HG02981 (cell line): ENCODE measurements at regions not wholly inside any gene's neighbourhood (a gene's known extent, or its start where the extent isn't known, plus 50 kb on each side); places are given as distances from the start of the nearest gene placed in this dataset.
A peak's percentile ranks its signal among the peaks of the same experiment; 100 is the strongest.

Source experiments
- ATAC-seq: cut with Tn5 transposase; IDR thresholded peaks from one replicate; pipeline ENCODE4 v1.9.1; 2021; ENCODE audit warnings: mild to moderate bottlenecking, moderate library complexity; ENCODE audit not compliant: unreplicated experiment

DNA sequence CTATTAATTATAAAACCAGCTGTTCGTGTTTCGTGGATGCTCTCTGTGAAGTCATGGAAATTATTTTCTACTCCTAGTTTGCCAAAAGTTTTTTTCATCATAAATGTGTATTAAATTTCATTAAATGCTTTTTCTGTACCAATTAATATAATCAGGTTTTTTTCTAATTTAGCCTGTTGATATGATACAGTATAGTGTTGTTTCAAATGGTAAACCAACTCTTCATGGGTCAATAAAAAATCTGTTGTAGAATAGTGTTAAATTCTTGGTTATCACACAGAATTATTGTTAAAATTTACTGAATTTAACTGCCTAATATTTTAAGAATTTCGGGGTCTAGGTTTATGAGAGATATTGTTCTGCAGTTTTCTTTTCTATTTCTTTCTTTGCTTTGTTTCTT, 505.9 kb upstream of the MANEA start:
- ATAC-seq, result peak; percentile 60

DNA sequence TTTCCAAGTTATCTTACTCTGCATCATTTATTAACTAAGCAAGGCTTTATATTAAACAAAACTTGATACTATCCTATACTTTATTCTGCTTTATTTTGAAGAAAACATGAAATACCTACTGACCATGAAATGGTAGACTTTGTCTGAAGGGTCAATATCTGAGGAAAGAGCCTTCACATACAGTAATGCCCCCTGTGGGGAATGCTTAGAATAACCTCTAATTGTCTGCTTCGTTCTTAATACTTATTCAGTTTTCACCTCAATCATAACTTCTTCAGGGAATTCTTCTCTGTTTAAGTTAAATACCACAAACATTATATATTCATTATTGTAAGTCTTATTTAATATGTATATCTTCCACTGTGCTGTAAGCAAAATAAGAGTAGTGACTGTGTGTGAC, 498.9 kb upstream of the MANEA start:
- ATAC-seq, result no peak

DNA sequence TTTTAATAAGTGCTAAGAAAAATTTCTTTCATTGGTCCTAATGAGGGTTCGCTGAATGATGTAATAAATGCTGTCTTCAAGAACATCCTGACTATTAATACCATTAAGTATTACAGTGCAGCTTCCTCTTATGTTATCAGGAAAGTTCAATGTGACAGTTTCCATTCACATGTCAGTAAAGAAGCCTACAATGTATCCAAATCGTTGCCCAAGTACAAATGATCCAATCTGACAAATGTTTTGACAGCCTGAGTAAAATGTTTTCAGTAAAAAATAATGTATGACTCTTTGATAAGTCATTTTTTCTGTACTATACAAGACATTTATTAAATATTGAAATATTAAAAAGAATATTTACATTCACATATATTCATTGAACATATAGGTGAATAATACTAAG, 496.1 kb upstream of the MANEA start:
- ATAC-seq, result no peak

DNA sequence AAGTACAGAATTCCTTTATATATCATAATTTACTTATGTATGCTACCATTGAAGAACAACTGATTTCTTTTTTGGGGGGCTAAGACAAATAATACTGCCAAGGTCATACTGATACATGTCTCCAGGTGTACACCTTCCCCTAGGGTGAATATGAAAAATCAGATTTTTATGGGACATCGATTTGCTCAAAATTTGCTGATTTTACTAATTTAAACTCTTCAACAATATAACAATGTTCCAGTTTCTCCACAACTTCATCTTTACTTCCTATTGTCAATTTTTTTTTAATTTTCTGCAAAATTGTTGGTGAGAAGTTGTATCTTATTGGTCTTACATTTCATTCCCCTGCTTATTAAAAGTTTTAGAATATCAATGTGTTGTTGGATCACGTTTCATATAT, 495.4 kb upstream of the MANEA start:
- no peak for ATAC-seq

DNA sequence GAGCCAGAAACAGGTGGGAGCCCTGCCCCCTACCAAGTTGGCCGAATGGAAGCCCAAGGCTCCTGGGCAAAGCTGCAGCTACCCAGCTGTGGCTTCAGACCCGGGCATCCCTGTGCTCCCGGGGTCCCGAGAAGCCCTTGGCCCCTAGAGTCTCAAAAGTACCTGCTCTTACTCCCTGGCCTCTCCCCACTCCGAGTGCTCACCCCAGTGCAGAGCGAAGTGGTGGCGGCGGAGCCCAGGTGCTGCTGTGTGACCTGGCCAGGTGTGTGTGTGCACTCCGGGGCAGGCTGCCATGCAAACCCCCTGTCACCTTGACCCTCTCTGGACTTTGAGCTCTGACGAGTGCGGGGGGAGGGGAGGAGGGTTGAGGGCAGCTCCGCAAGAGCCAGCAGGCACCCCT, 493.8 kb upstream of the MANEA start:
- no peak for ATAC-seq

DNA sequence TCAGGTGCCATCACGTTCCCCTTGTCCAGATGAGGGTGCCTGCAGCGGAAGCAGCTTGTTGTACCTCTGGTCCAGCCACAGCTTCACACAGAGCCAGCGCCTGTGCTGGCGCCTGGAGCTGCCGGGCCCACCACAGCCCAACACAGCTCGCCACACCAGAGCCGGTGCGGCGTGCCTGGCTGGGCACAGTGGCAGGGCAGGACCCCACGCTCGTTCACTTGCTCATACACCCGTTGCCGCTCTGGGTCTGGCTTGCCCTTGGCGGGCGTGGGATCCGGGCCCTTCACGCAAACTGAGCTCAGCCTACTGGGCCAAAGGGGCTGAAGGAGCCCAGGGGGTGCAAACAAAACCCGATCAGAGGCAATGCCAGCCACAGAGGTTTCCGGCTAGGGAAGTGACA, 492.5 kb upstream of the MANEA start:
- no peak for ATAC-seq

DNA sequence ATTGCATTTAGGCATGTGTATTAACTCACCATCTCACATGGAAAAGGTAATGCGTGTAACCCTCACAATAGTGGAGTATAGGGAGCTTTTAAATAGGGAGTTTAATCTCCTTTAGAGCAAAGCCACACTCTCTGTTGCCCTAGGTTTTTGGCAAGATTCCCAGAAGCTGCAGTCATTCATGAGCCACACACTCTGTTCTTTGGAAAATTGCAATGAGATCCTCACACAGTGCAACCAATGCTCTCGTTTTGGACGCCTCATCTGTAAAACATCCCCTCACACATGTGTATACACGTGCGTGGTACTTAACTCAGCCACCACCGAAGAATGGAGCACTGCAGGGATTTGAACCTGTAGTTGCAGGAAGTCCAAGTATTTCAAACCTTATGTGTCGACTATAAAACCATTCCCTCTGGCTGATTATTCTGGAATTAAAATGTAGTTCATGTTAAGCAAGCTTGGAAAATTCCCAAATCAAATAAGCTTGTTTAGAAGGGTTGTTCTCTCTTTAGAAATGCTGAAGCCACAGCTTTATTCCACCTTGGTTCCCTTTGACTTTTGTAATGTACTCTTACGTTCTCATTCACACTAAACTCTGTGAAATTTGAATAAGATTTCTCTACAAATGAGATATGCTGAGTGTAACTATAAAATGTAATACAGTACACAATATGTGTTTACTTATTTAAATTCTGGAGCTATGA, 489.8 kb upstream of the MANEA start:
- ATAC-seq, result no peak

DNA sequence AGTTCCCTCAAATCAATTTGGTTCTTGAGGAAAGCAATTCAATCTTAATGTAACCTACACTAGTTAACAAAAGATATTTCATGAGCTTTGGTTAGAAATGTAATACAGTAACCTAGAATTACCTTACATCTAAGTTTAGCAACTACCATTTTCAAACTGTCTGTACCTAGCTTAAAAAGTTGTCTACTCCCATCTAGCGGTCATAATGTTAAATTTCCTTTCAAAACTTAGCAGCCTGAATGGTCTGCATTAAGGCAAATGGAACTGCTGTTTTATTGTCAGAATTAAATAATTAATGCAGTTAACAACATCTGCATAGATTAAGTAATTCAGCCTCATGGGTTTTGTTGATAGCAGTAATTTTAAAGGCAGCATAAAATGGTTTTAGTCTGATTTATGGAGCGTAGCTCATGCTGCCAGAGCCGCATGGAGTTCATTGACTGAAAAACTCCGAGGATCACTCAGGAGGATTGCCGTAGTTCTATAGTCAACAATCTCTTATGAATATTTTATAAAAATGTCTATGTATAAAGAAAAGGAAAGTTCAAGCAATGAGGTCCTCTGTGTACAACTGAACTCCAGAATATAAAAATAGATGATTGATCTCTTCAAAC, 485.4 kb upstream of the MANEA start:
- peak; percentile 93 for ATAC-seq

DNA sequence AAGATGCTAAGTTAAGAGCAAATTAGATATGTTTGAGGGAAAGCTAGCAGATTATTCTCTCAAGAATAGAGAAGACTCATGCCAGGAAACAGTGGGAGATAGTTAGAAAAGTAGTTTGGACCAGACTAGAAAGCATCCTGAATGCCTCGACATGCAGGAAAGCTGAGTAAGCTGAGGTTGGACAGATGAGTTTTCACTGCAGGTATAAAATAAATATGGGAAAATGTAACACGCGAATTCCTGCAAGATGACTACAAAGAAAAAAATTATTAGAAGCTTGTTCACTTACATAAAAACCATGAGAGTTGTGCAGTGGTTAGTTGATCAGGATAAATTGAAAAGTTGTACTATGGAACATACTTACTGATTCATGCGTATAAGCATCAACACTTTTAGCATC, 484.2 kb upstream of the MANEA start:
- no peak for ATAC-seq

DNA sequence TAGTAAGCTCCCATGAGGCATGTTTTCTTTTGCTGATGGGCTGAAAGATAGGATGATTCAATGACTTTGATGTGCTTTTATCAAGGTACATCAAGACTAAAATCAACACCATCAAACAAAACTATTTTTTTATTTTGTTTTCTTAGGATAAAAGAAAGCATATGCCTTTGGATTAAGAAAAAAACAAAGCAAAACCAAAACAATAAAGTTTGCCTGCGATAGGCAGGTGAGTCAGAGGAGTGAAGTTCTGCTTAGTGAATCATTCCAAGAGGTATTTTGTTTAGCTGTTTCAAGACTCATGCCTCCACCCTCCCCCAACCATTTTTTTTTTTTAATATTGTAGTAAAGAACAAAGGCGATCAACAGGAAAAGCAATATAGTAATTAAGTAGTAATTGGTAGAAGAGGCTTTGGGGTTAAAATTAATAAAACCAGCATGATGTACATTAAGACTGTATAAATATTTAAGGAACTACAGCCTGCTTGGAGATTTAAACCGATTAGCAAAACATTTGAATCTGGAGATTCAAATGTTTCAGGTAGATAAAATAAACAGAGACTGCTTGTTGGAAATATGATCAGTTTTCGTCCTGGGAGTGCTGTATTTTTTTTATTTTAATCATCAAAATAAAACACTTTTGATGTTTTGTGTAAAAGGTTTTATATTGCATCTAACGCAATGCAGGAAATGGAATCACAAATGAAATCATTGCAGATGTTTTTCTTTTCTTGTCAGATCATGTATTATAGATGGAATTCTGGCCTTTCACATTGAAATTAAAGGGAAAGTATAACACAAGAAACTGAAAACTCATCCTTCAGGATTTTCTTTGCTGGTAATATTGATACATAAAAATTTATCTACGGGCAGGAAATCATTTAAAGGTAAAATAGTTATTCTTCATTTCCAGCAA, 482.3 kb upstream of the MANEA start:
- no peak for ATAC-seq

DNA sequence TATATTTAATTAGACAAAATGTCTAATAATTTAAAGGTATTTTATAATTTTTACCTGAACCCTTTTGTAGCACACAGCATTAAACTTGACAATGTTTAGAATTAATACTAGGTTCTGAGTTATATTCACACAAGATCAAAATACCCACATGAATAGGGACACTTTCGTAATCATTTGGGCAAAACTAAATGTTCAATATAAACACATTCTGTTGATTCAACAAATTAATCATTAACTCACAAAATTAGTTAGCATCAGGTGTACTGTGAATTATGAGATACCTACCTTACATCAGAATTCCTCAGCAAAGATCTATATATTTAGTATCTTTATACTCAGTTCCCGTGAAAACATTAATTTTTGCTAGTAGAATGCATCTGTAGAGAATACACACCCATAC, 481.5 kb upstream of the MANEA start:
- ATAC-seq, result no peak

DNA sequence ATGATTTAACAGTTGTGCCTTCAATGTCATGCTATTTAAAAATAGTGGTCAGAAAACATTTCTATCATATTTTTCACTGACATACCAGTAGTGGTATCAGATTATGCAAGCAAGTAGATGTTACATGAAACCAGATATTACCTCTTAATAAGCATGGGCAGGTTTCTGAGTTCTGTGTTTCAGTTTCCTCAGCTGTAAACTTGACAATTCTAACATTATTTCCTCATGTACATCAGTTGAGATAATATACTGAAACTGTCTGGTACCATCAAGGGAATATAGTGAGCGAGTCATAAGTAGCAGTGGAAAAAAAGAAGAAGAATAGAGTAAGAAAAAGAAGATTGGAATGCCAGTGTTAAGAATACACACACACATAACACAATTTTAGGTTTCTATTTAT, 477.9 kb upstream of the MANEA start:
- no peak for ATAC-seq

DNA sequence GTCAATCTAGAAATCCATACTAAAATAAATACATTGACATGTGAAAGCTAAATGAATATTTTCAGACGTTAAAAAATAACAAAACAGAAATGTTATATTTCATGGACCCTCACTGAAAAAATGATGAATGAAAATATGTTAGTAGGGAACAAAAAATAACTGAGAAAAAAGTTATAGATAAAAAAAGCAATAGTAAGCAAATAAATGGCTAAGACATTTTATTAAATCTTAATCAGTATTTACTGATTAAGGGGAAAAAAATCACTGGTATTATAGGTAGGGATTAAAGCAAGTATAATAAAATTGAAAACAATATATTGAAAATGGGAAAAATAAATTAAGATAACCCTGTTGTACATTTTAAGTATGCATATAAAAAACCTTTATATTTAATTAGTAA, 468.1 kb upstream of the MANEA start:
- ATAC-seq, result no peak

DNA sequence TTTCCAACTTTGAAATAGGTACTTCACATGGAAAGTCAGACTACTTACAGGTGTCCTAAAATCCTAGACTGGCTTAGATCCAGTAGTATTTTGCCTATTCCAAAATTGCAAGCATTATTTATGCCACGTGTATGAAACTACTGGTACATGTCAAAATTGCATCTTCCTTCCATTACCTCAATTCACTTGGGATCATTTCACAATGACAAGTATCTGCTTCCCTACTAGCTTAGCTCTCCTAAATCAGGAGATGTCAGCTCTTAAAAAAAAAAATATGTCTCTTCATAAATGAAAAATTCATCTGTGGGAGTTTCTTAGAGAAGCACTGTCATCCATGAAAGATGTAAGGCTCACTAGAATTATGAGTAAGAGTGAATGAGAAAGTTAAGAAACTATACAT, 466.6 kb upstream of the MANEA start:
- no peak for ATAC-seq

DNA sequence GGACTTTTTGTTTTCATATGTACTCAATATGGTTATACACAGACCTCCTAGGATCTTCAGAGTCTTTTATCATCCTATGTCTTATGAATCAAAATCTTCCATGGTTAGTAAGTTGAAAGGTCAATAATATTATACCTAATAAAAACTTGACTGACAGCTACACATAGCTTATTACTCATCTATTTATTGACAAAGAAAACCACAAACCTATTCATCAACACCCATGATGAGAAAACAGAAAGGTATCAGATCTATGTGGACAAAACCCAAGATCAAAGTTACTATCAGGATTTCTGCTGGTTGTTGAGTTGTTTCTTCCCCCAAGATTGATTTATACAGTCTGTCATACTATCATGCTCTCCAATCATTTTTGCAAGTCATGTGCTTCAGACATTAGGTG, 460.1 kb upstream of the MANEA start:
- ATAC-seq, result no peak

DNA sequence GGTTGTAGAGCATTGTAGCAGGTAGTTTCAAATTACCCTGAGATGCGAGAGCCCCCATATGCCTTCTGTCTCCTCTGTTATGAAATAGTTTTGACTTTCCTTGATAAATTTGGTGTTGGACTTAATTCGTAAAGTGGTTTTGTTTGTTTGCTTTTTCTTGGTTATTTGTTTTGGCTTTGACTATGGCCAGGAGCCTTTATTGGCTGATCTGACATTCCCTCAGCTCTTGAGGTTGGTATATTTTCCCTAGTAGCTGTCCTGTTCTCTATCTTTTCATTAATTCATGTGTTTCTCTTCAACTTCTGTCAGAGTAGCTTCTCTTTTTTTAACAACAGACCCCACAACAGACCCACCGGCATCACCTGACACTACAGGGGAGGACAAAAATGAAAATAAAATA, 457.4 kb upstream of the MANEA start:
- no peak for ATAC-seq

DNA sequence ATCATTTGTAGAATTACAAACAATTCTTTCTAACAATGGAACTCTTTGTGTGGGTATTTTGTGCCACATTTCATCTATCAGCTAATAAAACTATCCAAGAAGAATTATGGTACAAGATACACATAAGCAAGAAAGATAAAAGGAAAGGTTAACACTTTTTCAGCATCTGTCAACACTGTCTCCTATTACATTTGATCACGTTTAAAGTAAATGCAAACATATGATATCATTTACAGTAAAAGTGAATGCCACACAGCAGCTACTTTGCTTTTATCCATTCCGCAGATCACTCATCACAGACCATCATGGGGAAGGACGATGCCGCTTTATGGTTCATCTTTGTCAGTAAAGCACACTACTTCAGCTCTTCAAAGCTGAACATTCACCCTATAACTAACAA, 456.4 kb upstream of the MANEA start:
- ATAC-seq, result no peak

DNA sequence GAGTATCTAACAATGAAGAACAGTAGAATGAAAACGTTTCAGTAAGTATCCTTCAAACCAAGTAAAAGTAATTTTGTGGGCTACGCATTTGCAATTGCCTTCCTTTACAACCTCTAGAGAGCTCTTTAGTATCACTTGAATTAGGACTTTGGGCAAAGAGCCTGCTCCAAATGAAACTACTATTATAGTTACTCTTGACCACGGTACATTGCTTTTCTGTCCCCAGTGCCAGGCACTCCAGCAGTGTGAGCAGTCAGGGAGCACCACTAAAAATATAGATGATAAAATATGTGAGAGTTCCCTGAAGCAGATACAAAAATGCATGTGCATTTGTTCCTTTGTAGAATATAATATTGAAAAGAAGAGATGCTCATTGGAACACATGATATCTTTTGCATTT, 450.1 kb upstream of the MANEA start:
- ATAC-seq, result no peak

DNA sequence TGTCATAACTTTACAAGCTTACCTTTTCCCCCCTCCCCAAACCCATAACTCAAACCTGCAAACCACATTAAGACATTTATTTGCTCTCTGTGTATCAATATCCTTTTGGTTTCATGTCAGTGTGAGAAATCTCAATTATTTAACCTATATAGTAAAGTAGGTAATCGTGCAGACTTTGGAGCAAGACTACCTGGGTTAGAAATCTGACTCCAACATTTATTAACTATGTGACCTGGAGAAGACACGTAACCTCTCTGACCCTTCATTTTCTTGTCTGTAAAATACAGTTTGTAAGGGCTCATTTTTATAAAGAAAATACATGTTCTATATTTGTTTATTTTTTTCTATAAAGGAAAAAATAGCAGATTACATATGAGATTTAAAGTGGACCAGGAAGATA, 448.9 kb upstream of the MANEA start:
- ATAC-seq, result no peak

DNA sequence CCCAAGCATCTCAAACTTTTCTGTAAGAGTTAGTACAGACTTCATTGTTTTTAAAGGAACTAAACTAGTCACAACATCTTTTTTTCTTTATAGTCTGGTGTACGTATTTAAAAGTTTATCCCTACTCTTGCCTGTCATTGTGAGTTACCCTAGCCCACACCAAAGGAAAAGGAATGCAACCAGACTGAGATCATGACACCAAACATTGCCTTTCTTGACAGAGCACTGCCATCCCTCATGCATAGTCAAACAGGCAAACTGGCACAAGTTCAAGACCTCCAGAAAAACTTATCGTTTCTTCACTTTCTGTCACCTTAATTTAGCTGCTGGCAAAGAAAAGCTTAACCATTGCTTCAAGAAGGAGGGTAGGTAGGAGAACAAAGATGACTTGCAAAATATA, 448.4 kb upstream of the MANEA start:
- ATAC-seq, result no peak

DNA sequence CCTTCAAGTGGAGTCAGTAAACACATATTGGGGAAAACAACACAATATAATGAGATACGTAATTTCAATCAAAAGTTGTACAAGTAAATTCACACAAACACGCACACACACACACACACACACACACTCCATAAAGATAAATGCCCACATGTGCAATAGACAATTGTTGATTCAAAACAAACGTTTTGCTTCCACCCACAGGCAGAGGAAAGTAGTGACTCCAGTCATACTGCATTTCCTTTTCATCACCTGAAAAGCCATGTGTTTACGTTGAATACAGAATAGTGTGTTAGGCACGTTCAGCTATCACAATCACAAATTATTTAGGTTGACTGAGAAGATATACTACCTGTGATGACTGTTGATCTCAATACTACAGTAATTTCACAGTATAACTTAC, 443.8 kb upstream of the MANEA start:
- no peak for ATAC-seq

DNA sequence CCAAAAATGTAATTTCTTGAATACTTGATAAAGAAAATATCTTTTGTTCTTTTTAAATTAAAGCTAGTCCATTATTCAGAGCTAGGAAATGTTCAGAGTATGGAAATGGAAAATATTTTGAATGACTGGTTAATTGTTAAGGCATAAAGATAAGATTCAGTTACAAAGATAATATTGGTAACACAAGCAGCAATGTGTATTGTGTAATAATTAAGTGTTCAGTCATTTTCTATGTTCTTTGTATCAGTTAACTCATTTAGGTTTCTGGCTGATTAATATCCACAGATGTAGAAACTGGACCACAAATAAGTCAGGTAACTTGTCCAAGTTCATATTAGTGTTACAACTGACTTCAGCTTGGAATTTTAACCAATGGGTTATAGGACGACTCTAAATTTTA, 442.2 kb upstream of the MANEA start:
- ATAC-seq, result no peak
